Muscle layer of duodenum (tissue), 2 donors: ENCODE measurements at regions not wholly inside any gene's neighbourhood (a gene's known extent, or its start where the extent isn't known, plus 50 kb on each side); places are given as distances from the start of the nearest gene placed in this dataset.

ENCODE experiments used
- H3K27ac ChIP-seq: one replicate; pipeline ENCODE4 v1.7.0; 2013; ENCODE audit warnings: mild to moderate bottlenecking, low read length
- H3K27me3 ChIP-seq: one replicate; pipeline ENCODE4 v1.7.0; 2013; ENCODE audit warnings: low read depth, mild to moderate bottlenecking, control low read depth, low read length
- H3K36me3 ChIP-seq, 2 donors: one replicate each; pipeline ENCODE4 v1.7.0; 2013; ENCODE audit warnings: low read length in 2 of 2, control low read depth in 1 of 2, mild to moderate bottlenecking in 1 of 2; ENCODE audit not compliant: insufficient read depth in 2 of 2, control insufficient read depth in 1 of 2
- H3K4me1 ChIP-seq, 2 donors: one replicate each; pipeline ENCODE4 v1.7.0; 2013; ENCODE audit warnings: low read length in 2 of 2, mild to moderate bottlenecking in 2 of 2, control low read depth in 1 of 2, moderate library complexity in 1 of 2; ENCODE audit not compliant: insufficient read depth in 2 of 2, control insufficient read depth in 1 of 2
- H3K4me3 ChIP-seq, 2 donors: one replicate each; pipeline ENCODE4 v1.7.0; 2013; ENCODE audit warnings: low read length in 2 of 2, low read depth in 1 of 2, mild to moderate bottlenecking in 1 of 2
- H3K9me3 ChIP-seq, 2 donors: one replicate each; pipeline ENCODE4 v1.7.0; 2013; ENCODE audit warnings: low read length in 2 of 2, control low read depth in 1 of 2, mild to moderate bottlenecking in 1 of 2; ENCODE audit not compliant: control insufficient read depth in 1 of 2
- donor health status: healthy.

DNA sequence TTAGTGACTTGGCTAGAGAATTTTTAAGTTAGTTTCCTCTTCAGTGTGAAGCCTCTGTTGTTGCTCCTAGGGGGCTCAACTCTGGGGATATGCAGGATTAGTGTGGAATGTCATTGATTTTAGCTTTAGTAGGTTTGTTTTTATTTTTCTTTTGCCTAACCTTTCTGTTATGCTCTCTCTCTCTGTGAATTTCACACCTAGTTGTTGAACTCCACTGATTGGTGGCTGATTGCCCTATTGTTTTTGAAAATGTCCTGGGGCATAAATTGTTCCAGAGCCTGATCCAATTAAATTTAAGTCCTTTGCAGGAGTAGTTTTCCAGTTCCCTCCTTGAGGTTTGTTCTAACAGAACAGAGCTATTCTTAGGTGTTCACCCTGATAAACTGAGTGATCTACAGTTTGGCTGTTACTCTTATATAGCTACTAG lies 393.3 kb upstream of the CTSO start:
- Histone ChIP-seq H3K36me3 (no peaks in the 10 kb centered on the region), H3K27me3 (no peaks in the 10 kb centered on the region), H3K27ac (no peak overlapping the region), H3K4me3 (no peak overlapping the region), H3K4me1 (peaks cover 0 to 8% of the 10 kb centered on the region in 2 donors), H3K9me3 (no peaks in the 10 kb centered on the region)

DNA sequence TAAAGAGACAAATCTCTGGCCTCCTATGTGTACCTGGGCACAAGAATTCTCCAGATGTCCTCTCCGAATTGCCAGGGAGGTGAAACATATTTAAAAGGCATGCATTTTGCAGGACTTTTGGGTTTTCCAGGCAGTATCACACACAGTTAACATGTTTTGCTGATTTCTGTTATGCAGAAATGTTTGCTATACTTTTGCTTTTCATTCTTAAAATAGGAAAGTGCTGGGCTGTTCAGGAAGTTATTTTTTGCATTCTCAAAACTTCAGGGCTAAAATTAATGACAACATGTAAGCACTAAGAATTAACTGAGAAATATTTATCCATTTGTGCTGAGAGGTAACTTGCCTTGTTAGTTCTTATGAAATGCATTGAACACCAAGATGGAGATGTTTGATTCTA lies 390.7 kb upstream of the CTSO start:
- no peaks in the 10 kb centered on the region for H3K9me3 ChIP-seq
- H3K4me3 ChIP-seq = no peak overlapping the region
- no peaks in the 10 kb centered on the region for H3K36me3 ChIP-seq
- no peaks in the 10 kb centered on the region for H3K27me3 ChIP-seq
- peaks cover 0 to 8% of the 10 kb centered on the region in 2 donors for H3K4me1 ChIP-seq
- no peak overlapping the region for H3K27ac ChIP-seq

DNA sequence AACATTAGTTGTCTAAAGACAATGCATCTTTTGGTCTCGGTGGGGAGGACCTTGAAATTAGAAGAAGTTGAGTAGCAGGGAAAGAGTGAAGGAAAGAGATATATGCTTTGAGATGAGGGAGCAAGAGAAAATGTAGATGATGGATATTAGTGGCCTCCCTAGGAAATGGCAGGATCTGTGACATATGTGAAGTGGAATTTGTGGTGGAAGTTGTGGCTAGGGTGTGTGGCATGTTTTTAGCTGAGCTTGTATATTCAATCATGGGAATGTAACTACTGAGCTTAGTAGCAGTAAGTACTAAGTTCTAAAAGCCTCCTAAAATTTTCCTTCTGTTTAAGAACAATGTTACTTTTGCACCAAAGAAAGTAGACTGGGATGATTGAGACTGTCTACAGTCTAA lies 382.8 kb upstream of the CTSO start:
- no peak overlapping the region for H3K4me3 ChIP-seq
- H3K27me3 ChIP-seq = no peaks in the 10 kb centered on the region
- H3K4me1 ChIP-seq = no peaks in the 10 kb centered on the region
- H3K9me3 ChIP-seq = no peaks in the 10 kb centered on the region
- H3K36me3 ChIP-seq = no peaks in the 10 kb centered on the region
- no peak overlapping the region for H3K27ac ChIP-seq

DNA sequence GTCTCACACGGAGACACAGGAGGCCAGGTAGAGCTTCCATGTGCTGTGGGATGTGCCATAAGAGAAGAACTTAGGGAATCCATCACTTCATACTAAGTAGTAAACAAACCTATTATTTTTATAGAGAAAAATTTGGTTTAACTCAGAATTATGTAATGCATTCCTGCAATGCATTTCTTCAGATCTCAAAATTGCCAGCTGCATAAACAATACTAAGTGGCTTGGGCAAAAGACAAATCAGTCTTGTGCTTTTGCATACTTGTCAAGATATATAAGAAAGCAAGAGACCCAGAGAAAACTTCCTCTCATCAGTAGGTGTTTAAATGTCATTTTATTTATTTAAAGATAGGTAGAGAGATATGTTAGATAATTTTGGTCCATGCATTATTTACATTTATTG lies 382.1 kb upstream of the CTSO start:
- Histone ChIP-seq H3K27me3 (no peaks in the 10 kb centered on the region), H3K4me1 (no peaks in the 10 kb centered on the region), H3K9me3 (no peaks in the 10 kb centered on the region), H3K36me3 (no peaks in the 10 kb centered on the region), H3K27ac (no peak overlapping the region), H3K4me3 (no peak overlapping the region)

DNA sequence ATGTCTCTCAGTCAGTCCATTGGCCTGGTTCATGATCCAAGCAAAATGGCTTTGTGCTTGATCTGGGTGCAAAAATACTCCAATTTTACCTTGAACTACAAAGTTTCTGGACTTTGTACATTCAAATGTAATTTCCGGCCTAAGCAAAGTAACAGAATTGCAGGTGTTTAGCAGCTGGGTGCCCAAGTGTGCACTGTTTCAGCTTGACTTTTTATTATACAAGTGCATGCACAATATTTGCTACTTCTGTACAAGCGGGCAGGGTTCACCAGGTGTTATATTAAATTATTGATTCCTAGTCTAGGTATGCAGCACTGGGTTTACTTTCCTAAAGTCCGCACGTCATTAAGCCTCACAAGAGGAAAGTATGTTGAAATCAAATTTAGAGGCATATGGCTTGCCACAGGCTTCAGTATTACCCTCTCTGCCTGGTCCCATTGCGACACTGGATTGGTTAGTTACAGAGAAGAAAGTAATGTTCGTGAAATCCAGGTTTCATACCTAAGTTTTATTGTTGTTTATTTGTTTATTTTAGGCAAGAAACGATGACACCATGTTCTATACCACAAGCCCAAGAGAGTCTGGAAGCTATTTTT lies 376.9 kb upstream of the CTSO start:
- no peak overlapping the region for H3K27ac ChIP-seq
- no peaks in the 10 kb centered on the region for H3K36me3 ChIP-seq
- no peak overlapping the region for H3K4me3 ChIP-seq
- no peaks in the 10 kb centered on the region for H3K27me3 ChIP-seq
- no peaks in the 10 kb centered on the region for H3K9me3 ChIP-seq
- no peaks in the 10 kb centered on the region for H3K4me1 ChIP-seq

DNA sequence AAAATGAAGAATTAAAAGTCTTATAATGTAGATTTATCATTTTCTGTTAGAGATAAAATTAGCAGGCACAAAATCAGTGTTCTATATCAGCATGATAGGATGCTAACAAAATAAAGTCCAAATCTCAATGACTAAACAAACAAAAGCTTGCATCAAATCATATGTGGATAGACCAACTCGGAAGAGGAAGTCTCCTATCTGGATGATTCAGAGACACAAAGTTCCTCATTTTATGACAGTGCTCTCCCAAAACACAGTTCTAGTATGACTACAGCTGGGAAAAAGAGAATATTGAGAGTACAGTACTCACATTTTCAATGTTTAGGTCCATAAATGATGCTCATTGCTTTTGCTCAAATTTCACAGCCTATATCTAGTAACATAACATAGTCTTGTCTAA lies 376.1 kb upstream of the CTSO start:
- Histone ChIP-seq H3K27ac (no peak overlapping the region), H3K9me3 (no peaks in the 10 kb centered on the region), H3K36me3 (no peaks in the 10 kb centered on the region), H3K4me1 (no peaks in the 10 kb centered on the region), H3K27me3 (no peaks in the 10 kb centered on the region), H3K4me3 (no peak overlapping the region)

DNA sequence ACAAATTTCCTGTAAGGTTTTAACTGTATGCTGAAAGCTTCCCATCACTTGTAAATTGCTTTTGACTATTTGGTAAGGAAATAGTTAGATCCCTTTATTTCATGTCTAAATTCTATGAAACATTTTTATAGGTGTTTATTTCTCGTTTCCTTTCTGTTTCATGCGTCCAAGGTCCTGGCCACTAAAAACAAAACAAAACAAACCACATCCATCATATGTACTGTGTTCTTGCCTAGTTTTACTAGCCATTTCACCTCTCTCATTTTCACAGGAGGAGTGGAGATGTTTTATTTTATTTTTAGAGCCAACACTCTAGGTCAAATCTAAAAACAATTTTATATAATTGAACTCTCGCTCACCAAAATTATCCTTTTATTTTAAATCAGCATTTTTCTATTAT lies 375.2 kb upstream of the CTSO start:
- Histone ChIP-seq H3K4me3 (no peak overlapping the region), H3K36me3 (no peaks in the 10 kb centered on the region)

DNA sequence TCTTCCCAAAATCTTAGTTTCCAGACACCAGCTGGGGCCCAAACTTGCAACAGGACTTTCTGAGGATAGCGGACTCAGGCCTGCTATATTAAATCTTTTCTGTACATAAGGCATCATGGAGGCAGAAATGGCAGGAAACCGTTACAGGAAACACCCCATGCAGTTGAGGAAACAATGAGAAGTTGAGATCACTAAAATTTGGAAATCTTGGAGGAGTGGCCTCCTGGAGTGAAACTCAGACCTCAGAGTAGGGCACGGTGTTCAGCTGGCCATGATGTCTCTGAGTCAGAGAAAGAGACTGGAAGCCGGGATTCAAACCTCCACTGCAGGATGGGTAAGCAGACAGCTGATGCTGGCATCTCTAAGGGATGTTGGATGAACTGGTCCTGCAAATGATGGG lies 372.6 kb upstream of the CTSO start:
- no peak overlapping the region for H3K27ac ChIP-seq
- H3K36me3 ChIP-seq = no peaks in the 10 kb centered on the region
- H3K4me3 ChIP-seq = no peak overlapping the region
- no peaks in the 10 kb centered on the region for H3K4me1 ChIP-seq
- H3K9me3 ChIP-seq = no peaks in the 10 kb centered on the region
- no peaks in the 10 kb centered on the region for H3K27me3 ChIP-seq

More for the DNA sequence above, 375.2 kb upstream of the CTSO start:
- no peaks in the 10 kb centered on the region for H3K4me1 ChIP-seq
- H3K27ac ChIP-seq = no peak overlapping the region
- no peaks in the 10 kb centered on the region for H3K27me3 ChIP-seq
- H3K9me3 ChIP-seq = no peaks in the 10 kb centered on the region

DNA sequence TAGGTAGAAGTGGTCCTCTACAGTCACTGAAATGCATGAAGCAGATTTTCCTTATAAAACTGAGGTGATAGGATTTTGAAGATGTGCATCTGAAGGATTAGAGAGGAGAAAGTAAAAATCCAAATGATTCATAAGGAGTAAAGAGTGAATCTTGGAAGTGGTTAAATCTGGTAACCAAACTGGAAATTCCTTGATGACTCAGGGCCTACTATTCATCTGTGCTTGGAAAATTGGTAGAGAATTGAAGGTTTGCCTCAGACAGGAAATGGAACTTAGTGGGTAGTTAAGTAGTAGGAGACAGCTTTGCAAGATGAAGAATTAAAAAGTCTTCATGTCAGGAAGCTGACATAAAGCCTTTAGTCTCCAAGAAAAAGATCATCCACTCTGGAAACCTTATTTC lies 368.9 kb upstream of the CTSO start:
- no peaks in the 10 kb centered on the region for H3K9me3 ChIP-seq
- no peaks in the 10 kb centered on the region for H3K27me3 ChIP-seq
- H3K4me1 ChIP-seq = no peaks in the 10 kb centered on the region
- no peak overlapping the region for H3K27ac ChIP-seq
- no peaks in the 10 kb centered on the region for H3K36me3 ChIP-seq
- no peak overlapping the region for H3K4me3 ChIP-seq

DNA sequence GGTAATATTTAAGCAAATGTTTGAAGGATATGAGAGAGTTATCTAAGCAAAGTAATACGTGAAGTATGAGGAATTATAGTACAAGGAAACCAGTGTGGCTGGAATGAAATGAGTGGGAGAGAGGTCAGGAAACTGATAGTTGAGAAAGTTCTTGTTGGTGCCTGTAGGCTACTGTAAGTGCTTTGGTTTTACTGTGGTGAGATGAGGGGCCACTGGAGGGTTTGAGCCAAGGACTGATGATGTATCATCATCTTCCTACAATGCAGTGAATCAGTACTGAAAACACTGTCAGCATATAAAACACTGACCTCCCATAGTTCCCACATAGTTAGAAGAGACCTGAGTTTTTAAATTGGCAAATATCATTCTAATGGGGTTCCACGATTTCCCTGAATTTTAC lies 367.5 kb upstream of the CTSO start:
- Histone ChIP-seq H3K4me1 (no peaks in the 10 kb centered on the region), H3K9me3 (peaks cover 0 to 2% of the 10 kb centered on the region in 2 donors), H3K27ac (no peak overlapping the region), H3K27me3 (no peaks in the 10 kb centered on the region), H3K36me3 (no peaks in the 10 kb centered on the region), H3K4me3 (no peak overlapping the region)

DNA sequence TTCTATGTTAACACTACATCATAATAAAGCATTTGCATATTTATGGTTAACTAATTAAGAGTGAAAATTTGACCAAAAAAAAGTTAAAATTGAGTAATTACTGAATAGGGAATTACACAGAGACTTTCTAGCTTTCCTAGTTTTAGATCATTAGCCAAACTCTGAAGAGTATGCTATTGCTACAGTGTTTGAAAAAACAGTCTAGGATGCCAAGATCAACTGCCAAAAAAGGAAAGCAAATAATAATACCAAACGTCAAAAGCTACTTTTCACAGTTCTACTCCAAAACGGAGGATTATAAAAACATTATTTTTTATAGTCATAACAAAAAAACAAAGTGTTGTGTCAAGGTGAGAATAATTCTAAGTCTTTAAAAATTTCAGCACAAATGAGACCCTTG lies 359.8 kb upstream of the CTSO start:
- no peaks in the 10 kb centered on the region for H3K27me3 ChIP-seq
- no peak overlapping the region for H3K27ac ChIP-seq
- no peak overlapping the region for H3K4me3 ChIP-seq
- H3K9me3 ChIP-seq = peaks cover 0 to 2% of the 10 kb centered on the region in 2 donors
- no peaks in the 10 kb centered on the region for H3K4me1 ChIP-seq
- H3K36me3 ChIP-seq = no peaks in the 10 kb centered on the region

DNA sequence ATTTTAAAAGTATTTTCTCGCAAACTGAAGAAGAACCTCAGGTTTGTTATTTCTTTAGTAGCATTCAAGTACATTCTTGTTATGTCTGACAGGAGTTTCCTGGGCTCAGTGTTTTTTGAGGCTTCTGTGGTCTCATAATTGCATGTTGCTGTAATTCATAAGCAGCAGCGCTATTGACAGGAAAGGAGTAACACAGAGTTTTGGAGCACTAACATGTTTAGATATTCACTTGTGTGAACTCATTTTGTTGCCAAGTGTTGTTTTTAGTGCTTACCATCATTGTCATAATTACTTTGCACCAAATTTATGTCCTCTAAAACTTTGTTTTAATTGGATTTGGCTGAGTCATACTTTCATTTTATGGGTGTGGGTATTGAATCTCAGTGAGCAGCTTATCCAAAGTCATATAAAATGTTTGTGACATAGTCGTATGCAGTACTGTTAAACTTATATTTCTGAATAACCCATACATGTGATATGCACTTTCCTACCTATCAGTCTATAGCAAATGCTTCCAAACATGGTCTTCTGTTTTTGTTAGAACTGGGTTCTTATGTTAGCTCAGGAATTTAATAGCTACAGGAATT lies 358.7 kb upstream of the CTSO start:
- H3K4me1 ChIP-seq = peaks cover 0 to under 1% of the 10 kb centered on the region in 2 donors
- no peaks in the 10 kb centered on the region for H3K27me3 ChIP-seq
- H3K36me3 ChIP-seq = no peaks in the 10 kb centered on the region
- H3K27ac ChIP-seq = no peak overlapping the region
- H3K9me3 ChIP-seq = peaks cover 0 to 2% of the 10 kb centered on the region in 2 donors
- peak overlapping the region in 1 of 2 donors; percentile 12 for H3K4me3 ChIP-seq
